Stimulated activated CD4-positive, alpha-beta T cell treated with anti-CD3 and anti-CD28 coated beads, Interleukin-2, amount 100 ng/mL, for 48 hours (primary cell): ENCODE measurements at regions not wholly inside any gene's neighbourhood (a gene's known extent, or its start where the extent isn't known, plus 50 kb on each side); places are given as distances from the start of the nearest gene placed in this dataset.
"Not testable (repeated sequence)": the region's sequence is repeated elsewhere in the genome, so short reads cannot be mapped to it uniquely, and the experiment has no call there.

Source experiments
- DNase-seq, 2 donors: peaks; one replicate each; pipeline ENCODE4 v3.0.0-alpha.2; 2020

- DNase-seq: no peak
Observed at GRCh38 chr22:49721211-49721763, 106.4 kb downstream of the BRD1 start.

- DNase-seq: no peak
Observed at GRCh38 chr22:49720279-49720959, 107.3 kb downstream of the BRD1 start.

- no peak for DNase-seq
Observed at GRCh38 chr22:49719046-49719445, 108.6 kb downstream of the BRD1 start.

GRCh38 chr22:49718396-49718795 lies 109.3 kb downstream of the BRD1 start:
- DNase-seq: no peak

GRCh38 chr22:49717322-49717919 lies 110.3 kb downstream of the BRD1 start:
- no peak for DNase-seq

GRCh38 chr22:49716441-49716840 lies 111.2 kb downstream of the BRD1 start:
- DNase-seq: no peak

- no peak for DNase-seq
Observed at GRCh38 chr22:49715450-49715849, 112.2 kb downstream of the BRD1 start.

GRCh38 chr22:49713003-49713402 lies 114.7 kb downstream of the BRD1 start:
- no peak for DNase-seq

GRCh38 chr22:49712195-49712791 lies 115.4 kb downstream of the BRD1 start:
- no peak for DNase-seq

GRCh38 chr22:49710746-49711145 lies 116.9 kb downstream of the BRD1 start:
- no peak for DNase-seq

GRCh38 chr22:49709464-49709863 lies 118.2 kb downstream of the BRD1 start:
- DNase-seq: no peak

GRCh38 chr22:49705972-49706352 lies 121.7 kb downstream of the BRD1 start:
- DNase-seq: no peak

- no peak for DNase-seq
Observed at GRCh38 chr22:49705216-49705971, 122.3 kb downstream of the BRD1 start.

GRCh38 chr22:49704345-49705215 lies 123.1 kb downstream of the BRD1 start:
- DNase-seq: no peak

GRCh38 chr22:49703990-49704344 lies 123.7 kb downstream of the BRD1 start:
- no peak for DNase-seq

- no peak for DNase-seq
Observed at GRCh38 chr22:49703505-49703904, 124.2 kb downstream of the BRD1 start.

GRCh38 chr22:49702068-49702397 lies 125.6 kb downstream of the BRD1 start:
- DNase-seq: no peak

GRCh38 chr22:49701380-49702067 lies 126.1 kb downstream of the BRD1 start:
- DNase-seq: peak in 1 of 2 donors; percentile 18

- DNase-seq: no peak
Observed at GRCh38 chr22:49699928-49700498, 127.7 kb downstream of the BRD1 start.

GRCh38 chr22:49699476-49699875 lies 128.2 kb downstream of the BRD1 start:
- DNase-seq: no peak

- not testable (repeated sequence) for DNase-seq
Observed at GRCh38 chr22:49698616-49699015, 129.1 kb downstream of the BRD1 start.

- DNase-seq: no peak
Observed at GRCh38 chr22:49697047-49697446, 130.6 kb downstream of the BRD1 start.
